Glutamatergic neuron (in vitro differentiated cells): ENCODE measurements at regions not wholly inside any gene's neighbourhood (a gene's known extent, or its start where the extent isn't known, plus 50 kb on each side); places are given as distances from the start of the nearest gene placed in this dataset.

Source experiments
- DNase-seq: peaks from one replicate; pipeline ENCODE4 v3.0.0; 2022
- H3K27ac Mint-ChIP-seq: one replicate; pipeline ENCODE4 v1.8.0; 2020; ENCODE audit warnings: mild to moderate bottlenecking, mixed read lengths, inconsistent platforms; ENCODE audit not compliant: unreplicated experiment
- H3K27me3 Mint-ChIP-seq: one replicate; pipeline ENCODE4 v1.8.0; 2020; ENCODE audit warnings: mild to moderate bottlenecking, moderate library complexity, mixed read lengths, inconsistent platforms; ENCODE audit not compliant: unreplicated experiment
- H3K36me3 Mint-ChIP-seq: one replicate; pipeline ENCODE4 v1.8.0; 2020; ENCODE audit warnings: mild to moderate bottlenecking, mixed read lengths, inconsistent platforms; ENCODE audit not compliant: unreplicated experiment
- H3K4me1 Mint-ChIP-seq: one replicate; pipeline ENCODE4 v1.8.0; 2020; ENCODE audit warnings: mild to moderate bottlenecking, low read depth, mixed read lengths, inconsistent platforms; ENCODE audit not compliant: unreplicated experiment
- H3K4me3 Mint-ChIP-seq: one replicate; pipeline ENCODE4 v1.8.0; 2020; ENCODE audit warnings: mild to moderate bottlenecking, mixed read lengths, inconsistent platforms; ENCODE audit not compliant: unreplicated experiment
- H3K9me3 Mint-ChIP-seq: one replicate; pipeline ENCODE4 v1.8.0; 2020; ENCODE audit warnings: mild to moderate bottlenecking, moderate library complexity, mixed read lengths, inconsistent platforms; ENCODE audit not compliant: unreplicated experiment
- TF ChIP-seq, protein P1 (sequence below): fragments of 200-600 bp; sonication (generic); IDR thresholded peaks from one replicate; pipeline ENCODE4 v1.5.0; 2021; ENCODE audit not compliant: partially characterized antibody, unreplicated experiment

DNA sequence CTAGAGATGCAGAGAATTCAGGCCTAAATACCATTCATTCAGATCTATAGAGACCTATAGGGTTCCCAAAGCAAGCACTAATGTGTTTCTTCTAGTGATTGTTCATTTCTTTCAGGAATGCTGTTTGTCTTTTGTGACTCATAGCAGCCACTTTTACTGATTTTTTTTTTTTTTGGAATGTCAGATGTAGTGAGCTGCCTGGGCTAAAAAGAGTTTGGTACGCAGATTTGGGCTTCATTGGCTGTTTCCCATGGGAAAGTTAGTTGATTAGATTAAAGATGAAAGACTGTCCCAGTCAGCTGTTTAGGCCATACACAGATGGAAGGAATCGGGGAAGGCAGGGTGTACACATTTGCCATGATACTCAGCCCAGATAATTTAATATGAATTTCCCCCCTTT, 87.6 kb downstream of the CDC42EP3 start:
- no peak for DNase-seq
- TF ChIP-seq, protein P1, sequence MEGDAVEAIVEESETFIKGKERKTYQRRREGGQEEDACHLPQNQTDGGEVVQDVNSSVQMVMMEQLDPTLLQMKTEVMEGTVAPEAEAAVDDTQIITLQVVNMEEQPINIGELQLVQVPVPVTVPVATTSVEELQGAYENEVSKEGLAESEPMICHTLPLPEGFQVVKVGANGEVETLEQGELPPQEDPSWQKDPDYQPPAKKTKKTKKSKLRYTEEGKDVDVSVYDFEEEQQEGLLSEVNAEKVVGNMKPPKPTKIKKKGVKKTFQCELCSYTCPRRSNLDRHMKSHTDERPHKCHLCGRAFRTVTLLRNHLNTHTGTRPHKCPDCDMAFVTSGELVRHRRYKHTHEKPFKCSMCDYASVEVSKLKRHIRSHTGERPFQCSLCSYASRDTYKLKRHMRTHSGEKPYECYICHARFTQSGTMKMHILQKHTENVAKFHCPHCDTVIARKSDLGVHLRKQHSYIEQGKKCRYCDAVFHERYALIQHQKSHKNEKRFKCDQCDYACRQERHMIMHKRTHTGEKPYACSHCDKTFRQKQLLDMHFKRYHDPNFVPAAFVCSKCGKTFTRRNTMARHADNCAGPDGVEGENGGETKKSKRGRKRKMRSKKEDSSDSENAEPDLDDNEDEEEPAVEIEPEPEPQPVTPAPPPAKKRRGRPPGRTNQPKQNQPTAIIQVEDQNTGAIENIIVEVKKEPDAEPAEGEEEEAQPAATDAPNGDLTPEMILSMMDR: no peak
- Mint-ChIP-seq H3K36me3 (no peaks in the 10 kb centered on the region), H3K9me3 (peaks cover 3% of the 10 kb centered on the region), H3K4me1 (peaks cover 37% of the 10 kb centered on the region), H3K27ac (peak overlapping the region; percentile 88), H3K4me3 (peak overlapping the region; percentile 75), H3K27me3 (no peaks in the 10 kb centered on the region)

DNA sequence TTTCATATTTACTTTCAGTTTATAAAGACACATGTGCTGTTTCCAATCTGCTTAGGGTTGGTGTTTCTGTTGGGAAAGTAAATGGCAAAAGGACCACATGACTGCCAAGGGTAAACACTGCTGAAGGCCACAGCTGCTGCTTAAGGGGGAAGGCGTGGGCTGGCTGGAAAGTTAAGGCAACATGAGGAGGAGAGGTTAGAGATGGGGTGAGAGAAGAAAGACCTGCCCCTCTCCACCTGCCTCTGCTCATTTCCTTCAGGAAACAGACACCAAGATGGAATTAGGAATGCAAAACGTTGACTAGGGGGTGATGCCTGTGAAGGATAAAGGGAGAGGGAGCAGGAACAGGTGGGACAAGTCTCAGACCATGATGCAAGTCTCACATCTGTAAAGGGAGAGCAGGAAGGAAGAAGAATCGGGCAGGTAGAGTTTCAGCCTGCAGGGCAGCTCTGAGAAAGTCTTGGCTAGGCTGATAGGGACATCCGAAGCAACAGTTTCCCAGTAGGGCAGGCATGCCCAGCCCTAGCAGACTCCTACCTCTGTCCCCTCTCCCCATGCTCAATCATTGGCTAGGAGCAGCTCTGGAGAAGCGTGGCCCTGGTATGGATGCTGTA, 86.0 kb downstream of the CDC42EP3 start:
- H3K27me3 Mint-ChIP-seq: no peaks in the 10 kb centered on the region
- TF ChIP-seq, protein P1: no peak
- peak overlapping the region; percentile 11 for H3K27ac Mint-ChIP-seq
- H3K9me3 Mint-ChIP-seq: peaks cover 3% of the 10 kb centered on the region
- peak overlapping the region; percentile 28 for H3K4me3 Mint-ChIP-seq
- DNase-seq: no peak
- peaks cover 37% of the 10 kb centered on the region for H3K4me1 Mint-ChIP-seq
- no peaks in the 10 kb centered on the region for H3K36me3 Mint-ChIP-seq

DNA sequence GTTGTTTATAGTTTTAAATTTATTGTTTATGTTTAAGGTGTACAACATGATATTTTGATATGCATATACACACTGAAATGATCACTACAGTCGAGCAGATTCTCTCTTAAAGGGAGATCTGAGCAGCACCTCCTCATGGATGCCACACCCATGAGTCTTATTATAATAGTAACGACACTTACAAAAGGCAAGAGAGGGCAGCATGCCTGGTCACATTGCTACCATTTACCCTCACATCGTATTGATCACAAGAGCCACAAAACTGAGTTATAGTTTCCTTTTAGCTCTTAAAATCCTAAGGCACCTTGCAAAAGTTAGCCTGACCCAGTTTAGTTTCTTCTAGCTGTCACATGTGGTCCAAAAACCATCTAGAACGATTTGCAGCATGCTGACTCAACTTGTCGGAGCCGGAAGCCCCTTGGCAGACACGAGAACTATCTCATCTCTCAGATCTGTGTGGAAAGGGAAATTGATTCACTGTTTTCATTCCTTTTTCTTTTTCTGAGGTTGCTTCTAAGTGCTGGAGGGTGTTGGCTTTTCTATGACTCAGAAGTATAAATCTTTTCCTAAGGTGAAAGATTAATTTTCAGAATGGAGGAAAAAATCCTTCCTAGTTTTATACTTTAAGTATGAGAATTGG, 85.3 kb downstream of the CDC42EP3 start:
- TF ChIP-seq, protein P1: no peak
- peaks cover 37% of the 10 kb centered on the region for H3K4me1 Mint-ChIP-seq
- H3K4me3 Mint-ChIP-seq: no peak overlapping the region
- H3K27ac Mint-ChIP-seq: no peak overlapping the region
- peaks cover 3% of the 10 kb centered on the region for H3K9me3 Mint-ChIP-seq
- no peaks in the 10 kb centered on the region for H3K36me3 Mint-ChIP-seq
- H3K27me3 Mint-ChIP-seq: no peaks in the 10 kb centered on the region
- no peak for DNase-seq

DNA sequence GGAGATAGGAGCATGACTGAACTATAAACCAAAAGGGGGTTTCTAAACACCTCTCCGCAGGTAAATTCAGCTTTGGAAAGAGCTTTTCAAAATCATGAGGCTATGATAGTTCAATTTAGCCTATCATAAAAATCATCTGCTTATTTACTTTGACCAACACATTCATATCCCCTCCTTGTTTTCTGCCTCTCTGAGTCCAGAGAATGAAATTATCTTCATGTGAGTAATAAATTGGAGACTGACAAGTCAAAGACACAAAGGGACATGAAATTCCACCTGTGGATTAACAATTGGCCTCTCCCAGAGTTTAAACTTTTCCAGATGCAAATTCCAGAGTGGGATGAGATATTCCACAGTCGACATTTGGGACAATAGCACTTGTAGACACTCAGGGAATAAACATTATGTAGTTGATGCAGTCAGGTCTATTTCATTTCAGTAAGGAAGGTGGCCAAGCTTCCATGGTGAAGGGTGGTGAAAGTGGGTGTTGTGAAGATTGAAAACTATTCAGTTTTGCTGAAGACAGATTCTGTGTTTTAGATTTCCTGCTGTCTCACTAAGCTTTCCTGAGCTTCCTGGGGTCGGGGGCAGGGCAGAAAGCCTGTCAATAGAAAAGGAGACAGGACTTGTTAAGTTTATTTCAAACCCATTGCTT, 84.7 kb downstream of the CDC42EP3 start:
- DNase-seq: no peak
- TF ChIP-seq, protein P1: no peak

DNA sequence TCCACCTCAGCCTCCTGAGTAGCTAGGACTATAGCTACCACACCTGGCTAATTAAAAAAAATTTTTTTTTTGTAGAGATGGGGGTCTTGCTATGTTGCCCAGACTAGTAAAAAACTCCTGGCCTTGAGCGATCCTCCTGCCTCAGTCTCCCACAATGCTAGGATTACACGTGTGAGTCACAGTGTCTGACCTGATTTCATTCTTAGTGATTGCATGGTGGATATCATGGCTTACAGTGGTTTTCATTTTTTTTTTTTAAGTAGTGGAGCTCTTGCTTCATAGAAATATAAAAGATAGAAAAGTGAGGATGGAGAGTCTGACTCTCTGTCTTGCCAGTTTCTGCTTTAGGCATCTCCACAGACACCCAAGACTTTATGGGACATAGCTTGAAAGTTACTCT, 83.6 kb downstream of the CDC42EP3 start:
- TF ChIP-seq, protein P1: no peak
- H3K27ac Mint-ChIP-seq: no peak overlapping the region

More for the DNA sequence above, 84.7 kb downstream of the CDC42EP3 start:
- peaks cover 37% of the 10 kb centered on the region for H3K4me1 Mint-ChIP-seq
- H3K27me3 Mint-ChIP-seq: no peaks in the 10 kb centered on the region
- peaks cover 3% of the 10 kb centered on the region for H3K9me3 Mint-ChIP-seq
- no peaks in the 10 kb centered on the region for H3K36me3 Mint-ChIP-seq
- no peak overlapping the region for H3K4me3 Mint-ChIP-seq
- no peak overlapping the region for H3K27ac Mint-ChIP-seq

More for the DNA sequence above, 83.6 kb downstream of the CDC42EP3 start:
- Mint-ChIP-seq H3K4me1 (peaks cover 29% of the 10 kb centered on the region), H3K9me3 (peaks cover 3% of the 10 kb centered on the region), H3K27me3 (peaks cover 1% of the 10 kb centered on the region), H3K4me3 (no peak overlapping the region), H3K36me3 (no peaks in the 10 kb centered on the region)
- no peak for DNase-seq
